Central memory CD8-positive, alpha-beta T cell (primary cell): ENCODE measurements at regions not wholly inside any gene's neighbourhood (a gene's known extent, or its start where the extent isn't known, plus 50 kb on each side); places are given as distances from the start of the nearest gene placed in this dataset.
"Not testable (repeated sequence)": the region's sequence is repeated elsewhere in the genome, so short reads cannot be mapped to it uniquely, and the experiment has no call there.

Experiments used
- ATAC-seq: fragments of 150-1000 bp; cut with Tn5 transposase; replicated peaks from 2 replicates; pipeline ENCODE4 v1.10.0; 2022; ENCODE audit warnings: mild to moderate bottlenecking, moderate FRiP score, moderate number of reproducible peaks; ENCODE audit not compliant: poor library complexity, severe bottlenecking; ENCODE audit errors: extremely low read depth
- DNase-seq, 2 donors: peaks; one replicate each; pipeline ENCODE4 v3.0.0; 2021; ENCODE audit warnings: low spot score in 2 of 2
- H3K27ac Mint-ChIP-seq: one replicate; pipeline ENCODE4 v1.8.0; 2022; ENCODE audit warnings: low read depth, mild to moderate bottlenecking, moderate library complexity, mixed read lengths
- H3K27me3 Mint-ChIP-seq: one replicate; pipeline ENCODE4 v1.8.0; 2022; ENCODE audit warnings: mixed read lengths
- H3K36me3 Mint-ChIP-seq: one replicate; pipeline ENCODE4 v1.8.0; 2022; ENCODE audit warnings: mild to moderate bottlenecking, moderate library complexity, mixed read lengths; ENCODE audit not compliant: insufficient read depth
- H3K4me1 Mint-ChIP-seq: one replicate; pipeline ENCODE4 v1.8.0; 2022; ENCODE audit warnings: mixed read lengths
- H3K4me3 Mint-ChIP-seq: one replicate; pipeline ENCODE4 v1.8.0; 2022; ENCODE audit warnings: mild to moderate bottlenecking, moderate library complexity, mixed read lengths
- H3K9me3 Mint-ChIP-seq: one replicate; pipeline ENCODE4 v1.8.0; 2022; ENCODE audit warnings: mixed read lengths

DNA sequence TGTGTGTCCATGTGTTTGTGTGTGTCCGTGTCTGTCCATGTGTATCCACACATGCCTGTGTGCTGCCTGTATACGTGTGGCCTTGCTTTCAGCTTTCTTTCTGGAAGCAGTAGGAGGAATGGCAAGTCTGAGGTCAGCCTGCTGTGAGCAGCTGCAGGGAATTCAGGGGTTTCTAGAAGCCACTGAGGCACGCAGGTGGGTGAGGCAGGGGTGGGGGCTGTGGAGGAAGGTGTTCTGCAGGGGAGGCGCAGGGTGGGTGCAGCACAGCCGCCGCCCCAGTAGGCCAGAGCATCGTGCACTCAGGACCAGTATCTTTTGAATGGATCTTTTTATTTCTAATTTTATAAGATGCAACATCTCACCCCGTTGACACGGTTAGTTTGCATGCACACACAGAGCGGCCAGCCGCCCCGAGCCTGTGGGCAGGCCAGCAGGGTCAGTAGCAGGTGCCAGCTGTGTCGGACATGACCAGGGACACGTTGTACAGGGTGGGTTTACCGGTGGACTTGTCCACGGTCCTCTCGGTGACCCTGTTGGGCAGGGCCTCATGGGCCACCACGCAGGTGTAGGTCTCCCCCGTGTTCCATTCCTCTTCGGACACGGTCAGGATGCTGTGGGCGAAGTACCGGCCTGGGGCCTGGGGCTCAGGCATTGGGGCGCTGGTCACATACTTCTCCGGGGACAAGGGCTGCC, 327.7 kb downstream of the TMEM121 start:
- H3K9me3 Mint-ChIP-seq, result no peaks in the 10 kb centered on the region
- peaks cover 5% of the 10 kb centered on the region for H3K36me3 Mint-ChIP-seq
- no peak overlapping the region for H3K4me3 Mint-ChIP-seq

DNA sequence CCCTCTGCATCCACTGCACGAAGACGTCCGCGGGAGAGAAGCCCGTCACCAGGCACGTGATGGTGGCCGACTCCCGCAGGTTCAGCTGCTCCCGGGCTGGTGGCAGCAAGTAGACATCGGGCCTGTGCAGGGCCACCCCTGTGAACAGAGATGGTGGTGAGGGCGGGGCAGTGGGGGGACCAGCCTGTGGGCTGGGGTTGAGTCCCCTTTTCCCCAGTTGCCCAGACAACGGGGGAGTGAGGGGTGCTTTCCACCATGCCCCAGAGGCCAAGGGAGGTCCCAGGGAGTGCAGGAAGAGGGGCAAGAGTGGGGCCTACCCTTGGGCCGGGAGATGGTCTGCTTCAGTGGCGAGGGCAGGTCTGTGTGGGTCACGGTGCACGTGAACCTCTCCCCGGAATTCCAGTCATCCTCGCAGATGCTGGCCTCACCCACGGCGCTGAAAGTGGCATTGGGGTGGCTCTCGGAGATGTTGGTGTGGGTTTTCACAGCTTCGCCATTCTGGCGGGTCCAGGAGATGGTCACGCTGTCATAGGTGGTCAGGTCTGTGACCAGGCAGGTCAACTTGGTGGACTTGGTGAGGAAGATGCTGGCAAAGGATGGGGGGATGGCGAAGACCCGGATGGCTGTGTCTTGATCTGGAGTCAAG, 328.3 kb downstream of the TMEM121 start:
- DNase-seq (peak in 1 of 2 donors; percentile 11), ATAC-seq (no peak)
- Mint-ChIP-seq H3K27ac (peak overlapping the region; percentile 38), H3K9me3 (no peaks in the 10 kb centered on the region), H3K27me3 (no peaks in the 10 kb centered on the region), H3K4me1 (peaks cover 14% of the 10 kb centered on the region), H3K36me3 (peaks cover 8% of the 10 kb centered on the region), H3K4me3 (peak overlapping the region; percentile 11)

More for the DNA sequence above, 327.7 kb downstream of the TMEM121 start:
- ATAC-seq (no peak), DNase-seq (peak in 1 of 2 donors; percentile 8)
- peaks cover 14% of the 10 kb centered on the region for H3K4me1 Mint-ChIP-seq
- H3K27ac Mint-ChIP-seq, result no peak overlapping the region
- H3K27me3 Mint-ChIP-seq, result no peaks in the 10 kb centered on the region

GRCh38 chr14:105855246-105855892, 329.0 kb downstream of the TMEM121 start:
- ATAC-seq (no peak), DNase-seq (peak in 1 of 2 donors; percentile 11)
- H3K4me1 Mint-ChIP-seq, result peaks cover 16% of the 10 kb centered on the region
- H3K36me3 Mint-ChIP-seq, result peaks cover 9% of the 10 kb centered on the region
- peak overlapping the region; percentile 38 for H3K27ac Mint-ChIP-seq
- no peak overlapping the region for H3K4me3 Mint-ChIP-seq
- H3K9me3 Mint-ChIP-seq, result no peaks in the 10 kb centered on the region
- no peaks in the 10 kb centered on the region for H3K27me3 Mint-ChIP-seq

DNA sequence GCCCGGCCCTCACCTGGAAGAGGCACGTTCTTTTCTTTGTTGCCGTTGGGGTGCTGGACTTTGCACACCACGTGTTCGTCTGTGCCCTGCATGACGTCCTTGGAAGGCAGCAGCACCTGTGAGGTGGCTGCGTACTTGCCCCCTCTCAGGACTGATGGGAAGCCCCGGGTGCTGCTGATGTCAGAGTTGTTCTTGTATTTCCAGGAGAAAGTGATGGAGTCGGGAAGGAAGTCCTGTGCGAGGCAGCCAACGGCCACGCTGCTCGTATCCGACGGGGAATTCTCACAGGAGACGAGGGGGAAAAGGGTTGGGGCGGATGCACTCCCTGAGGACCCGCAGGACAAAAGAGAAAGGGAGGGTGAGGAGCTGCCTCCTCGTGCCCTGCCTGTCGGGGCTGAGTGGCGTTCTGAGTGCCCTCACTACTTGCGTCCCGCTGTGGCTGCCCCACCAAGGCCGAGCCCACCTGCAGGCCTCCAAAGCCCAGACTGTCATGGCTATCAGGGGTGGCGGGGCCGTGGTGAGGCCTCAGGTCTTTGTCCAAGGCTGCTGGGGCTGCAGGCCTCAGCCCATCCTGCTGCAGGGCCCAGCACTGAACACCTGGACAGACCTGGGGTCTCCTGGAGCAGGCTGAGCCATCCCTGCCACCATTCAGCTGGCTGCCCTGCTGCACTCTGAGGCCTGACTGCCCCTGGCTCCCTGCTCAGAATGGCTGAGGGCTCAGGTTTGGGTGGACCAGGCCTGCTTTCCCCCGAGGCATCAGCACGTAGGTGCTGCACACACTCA, 329.7 kb downstream of the TMEM121 start:
- H3K36me3 Mint-ChIP-seq, result peaks cover 11% of the 10 kb centered on the region
- no peaks in the 10 kb centered on the region for H3K27me3 Mint-ChIP-seq
- H3K27ac Mint-ChIP-seq, result peak overlapping the region; percentile 35
- peak overlapping the region; percentile 38 for H3K4me3 Mint-ChIP-seq
- ATAC-seq (no peak), DNase-seq (peak in 1 of 2 donors; percentile 11)
- peaks cover 23% of the 10 kb centered on the region for H3K4me1 Mint-ChIP-seq
- H3K9me3 Mint-ChIP-seq, result no peaks in the 10 kb centered on the region

- ATAC-seq (no peak), DNase-seq (peak in 1 of 2 donors; percentile 12)
- Mint-ChIP-seq H3K4me3 (peak overlapping the region; percentile 38), H3K36me3 (peaks cover 11% of the 10 kb centered on the region), H3K9me3 (no peaks in the 10 kb centered on the region), H3K27me3 (no peaks in the 10 kb centered on the region), H3K4me1 (peaks cover 29% of the 10 kb centered on the region), H3K27ac (peak overlapping the region; percentile 35)
Measured at GRCh38 chr14:105856676-105857219, 330.4 kb downstream of the TMEM121 start.

DNA sequence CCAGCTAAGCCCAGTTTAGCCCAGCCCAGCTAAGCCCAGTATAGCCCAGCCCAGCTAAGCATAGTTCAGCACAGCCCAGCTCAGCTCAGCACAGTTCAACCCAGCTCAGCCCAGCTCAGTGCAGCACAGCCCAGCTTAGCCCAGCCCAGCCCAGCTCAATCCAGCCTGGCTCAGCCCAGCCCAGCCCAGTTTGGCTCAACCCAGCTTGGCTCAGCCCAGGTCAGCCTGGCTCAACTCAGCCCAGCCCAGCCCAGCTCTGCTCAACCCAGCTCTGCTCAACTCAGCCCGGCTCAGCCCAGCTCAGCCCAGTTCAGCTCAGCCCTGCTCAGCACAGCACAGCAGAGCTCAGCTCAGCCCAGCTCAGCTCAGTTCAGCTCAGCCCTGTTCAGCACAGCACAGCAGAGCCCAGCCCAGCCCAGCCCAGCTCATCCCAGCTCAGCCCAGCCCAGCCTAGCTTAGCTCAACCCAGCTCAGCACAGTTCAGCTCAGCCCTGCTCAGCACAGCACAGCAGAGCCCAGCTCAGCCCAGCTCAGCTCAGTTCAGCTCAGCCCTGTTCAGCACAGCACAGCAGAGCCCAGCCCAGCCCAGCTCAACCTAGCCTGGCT, 330.9 kb downstream of the TMEM121 start:
- peak overlapping the region; percentile 38 for H3K4me3 Mint-ChIP-seq
- peaks cover 14% of the 10 kb centered on the region for H3K36me3 Mint-ChIP-seq
- no peaks in the 10 kb centered on the region for H3K27me3 Mint-ChIP-seq
- no peaks in the 10 kb centered on the region for H3K9me3 Mint-ChIP-seq
- H3K27ac Mint-ChIP-seq, result peak overlapping the region; percentile 35
- DNase-seq (peak; percentile 14 to 23), ATAC-seq (peak; percentile 7)
- H3K4me1 Mint-ChIP-seq, result peaks cover 34% of the 10 kb centered on the region

GRCh38 chr14:105857826-105858675, 331.7 kb downstream of the TMEM121 start:
- H3K9me3 Mint-ChIP-seq, result no peaks in the 10 kb centered on the region
- peak overlapping the region; percentile 65 for H3K27ac Mint-ChIP-seq
- peaks cover 14% of the 10 kb centered on the region for H3K36me3 Mint-ChIP-seq
- no peaks in the 10 kb centered on the region for H3K27me3 Mint-ChIP-seq
- peak; percentile 16 for ATAC-seq
- peaks cover 40% of the 10 kb centered on the region for H3K4me1 Mint-ChIP-seq
- peak; percentile 27 to 36 for DNase-seq
- peak overlapping the region; percentile 32 for H3K4me3 Mint-ChIP-seq

DNA sequence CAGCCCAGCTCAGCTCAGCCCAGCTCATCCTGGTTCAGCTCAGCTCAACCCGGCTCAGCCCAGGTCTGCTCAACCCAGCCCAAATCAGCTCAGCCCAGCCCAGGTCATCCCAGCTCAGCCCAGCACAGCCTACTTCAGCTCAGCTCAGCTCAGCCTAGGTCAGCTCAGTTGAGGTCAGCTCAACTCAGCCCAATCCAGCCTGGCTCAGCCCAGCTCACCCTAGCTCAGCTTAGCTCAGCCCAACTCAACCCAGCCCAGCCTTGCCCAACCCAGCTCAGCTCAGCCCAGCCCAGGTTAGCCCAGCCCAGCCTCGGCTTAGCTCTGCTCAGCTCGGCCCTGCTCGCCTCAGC, 332.3 kb downstream of the TMEM121 start:
- Mint-ChIP-seq H3K9me3 (no peaks in the 10 kb centered on the region), H3K27me3 (no peaks in the 10 kb centered on the region), H3K4me1 (peaks cover 40% of the 10 kb centered on the region), H3K4me3 (peak overlapping the region; percentile 32), H3K27ac (peak overlapping the region; percentile 65), H3K36me3 (peaks cover 14% of the 10 kb centered on the region)
- peak; percentile 15 for ATAC-seq
- DNase-seq, result peak in 1 of 2 donors; percentile 22

DNA sequence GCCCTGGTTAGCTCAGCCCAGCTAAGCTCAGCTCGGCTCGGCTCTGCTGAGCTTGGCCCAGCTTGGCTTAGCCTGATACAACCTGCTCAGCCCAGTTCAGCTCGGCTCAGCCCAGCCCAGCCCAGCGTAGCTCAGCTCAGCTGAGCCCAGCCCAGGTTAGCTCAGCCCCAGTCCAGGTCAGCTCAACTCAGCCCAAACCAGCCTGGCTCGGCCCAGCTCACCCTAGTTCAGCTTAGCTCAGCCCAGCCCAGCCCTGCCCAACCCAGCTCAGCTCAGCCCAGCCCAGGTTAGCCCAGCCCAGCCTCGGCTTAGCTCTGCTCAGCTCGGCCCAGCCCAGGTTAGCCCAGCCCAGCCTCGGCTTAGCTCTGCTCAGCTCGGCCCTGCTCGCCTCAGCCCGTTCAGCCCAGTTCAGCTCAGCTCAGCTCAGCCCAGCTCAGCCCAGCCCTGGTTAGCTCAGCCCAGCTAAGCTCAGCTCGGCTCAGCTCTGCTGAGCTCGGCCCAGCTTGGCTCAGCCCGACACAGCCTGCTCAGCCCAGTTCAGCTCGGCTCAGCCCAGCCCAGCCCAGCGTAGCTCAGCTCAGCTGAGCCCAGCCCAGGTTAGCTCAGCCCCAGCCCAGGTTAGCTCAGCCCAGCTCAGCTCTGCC, 332.8 kb downstream of the TMEM121 start:
- peak in 1 of 2 donors; percentile 23 for DNase-seq
- peak; percentile 33 for ATAC-seq
- not testable (repeated sequence) for H3K9me3 Mint-ChIP-seq, H3K27me3 Mint-ChIP-seq
- Mint-ChIP-seq H3K4me3 (peak overlapping the region; percentile 32), H3K27ac (peak overlapping the region; percentile 65), H3K36me3 (peaks cover 14% of the 10 kb centered on the region), H3K4me1 (peaks cover 40% of the 10 kb centered on the region)

DNA sequence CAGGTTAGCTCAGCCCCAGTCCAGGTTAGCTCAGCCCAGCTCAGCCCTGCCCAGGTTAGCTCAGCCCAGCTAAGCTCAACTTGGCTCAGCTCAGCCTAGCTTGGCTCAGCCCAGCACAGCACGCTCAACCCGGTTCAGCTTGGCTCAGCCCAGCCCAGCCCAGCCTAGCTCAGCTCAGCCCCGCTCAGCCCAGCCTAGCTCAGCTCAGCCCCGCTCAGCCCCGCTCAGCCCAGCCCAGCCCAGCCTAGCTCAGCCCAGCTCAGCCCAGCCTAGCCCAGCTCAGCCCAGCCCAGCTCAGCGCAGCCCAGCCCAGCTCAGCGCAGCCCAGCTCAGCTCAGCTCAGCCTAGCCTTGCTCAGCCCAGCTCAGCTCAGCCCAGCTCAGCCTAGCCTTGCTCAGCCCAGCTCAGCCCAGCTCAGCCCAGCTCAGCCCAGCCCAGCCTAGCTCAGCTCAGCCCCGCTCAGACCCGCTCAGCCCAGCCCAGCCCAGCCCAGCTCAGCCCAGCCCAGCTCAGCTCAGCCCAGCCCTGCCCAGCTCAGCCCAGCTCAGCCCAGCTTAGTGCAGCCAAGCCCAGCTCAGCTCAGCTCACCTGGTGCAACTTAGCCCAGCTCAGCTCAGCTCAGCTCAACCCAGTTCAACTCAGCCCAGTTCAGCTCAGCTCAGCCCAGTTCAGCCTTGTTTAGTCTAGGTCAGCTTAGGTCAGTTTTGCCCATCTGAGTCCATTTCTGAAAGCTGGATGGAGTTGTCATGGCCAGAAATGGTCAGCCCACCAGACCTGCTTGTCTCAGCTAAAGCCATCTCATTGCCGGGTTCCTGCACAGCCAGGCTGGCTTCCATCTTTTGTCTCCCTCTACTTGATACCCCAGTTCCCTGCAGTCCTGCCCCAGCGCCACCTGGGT, 333.6 kb downstream of the TMEM121 start:
- Mint-ChIP-seq H3K27ac (peak overlapping the region; percentile 65), H3K4me1 (peaks cover 37% of the 10 kb centered on the region), H3K36me3 (peaks cover 13% of the 10 kb centered on the region), H3K4me3 (peak overlapping the region; percentile 27), H3K27me3 (no peaks in the 10 kb centered on the region), H3K9me3 (no peaks in the 10 kb centered on the region)
- DNase-seq, result peak; percentile 52 to 62
- ATAC-seq, result peak; percentile 52
